Liver (tissue), 3 donors: ENCODE measurements at regions not wholly inside any gene's neighbourhood (a gene's known extent, or its start where the extent isn't known, plus 50 kb on each side); places are given as distances from the start of the nearest gene placed in this dataset.

Experiments used
- EGR1 ChIP-seq, 2 donors: IDR thresholded peaks; 2 replicates each; pipeline ENCODE4 v1.6.1; 2016 to 2018; ENCODE audit warnings: antibody characterized with exemption in 2 of 2, low read depth in 2 of 2
- FOXA1 ChIP-seq: IDR thresholded peaks from 2 replicates; pipeline ENCODE4 v1.6.1; 2016; ENCODE audit warnings: antibody characterized with exemption
- GABPA ChIP-seq, 2 donors: IDR thresholded peaks in 1 of 2; conservative IDR thresholded peaks in 1 of 2; 2 replicates each; pipeline ENCODE4 v1.6.1; 2016; ENCODE audit warnings: antibody characterized with exemption in 2 of 2, mild to moderate bottlenecking in 1 of 2, moderate library complexity in 1 of 2
- HNF4A ChIP-seq, 2 donors: conservative IDR thresholded peaks; 2 replicates each; pipeline ENCODE4 v1.6.1; 2016; ENCODE audit warnings: antibody characterized with exemption in 2 of 2, mild to moderate bottlenecking in 2 of 2
- JUND ChIP-seq, 2 donors: IDR thresholded peaks; 2 replicates each; pipeline ENCODE4 v1.6.1; 2016; ENCODE audit warnings: antibody characterized with exemption in 2 of 2
- RAD21 ChIP-seq, 2 donors: IDR thresholded peaks; 2 replicates each; pipeline ENCODE4 v1.6.1; 2016; ENCODE audit warnings: antibody characterized with exemption in 2 of 2, mild to moderate bottlenecking in 2 of 2
- RXRA ChIP-seq, 2 donors: IDR thresholded peaks; 2 replicates each; pipeline ENCODE4 v1.6.1; 2017 to 2018; ENCODE audit warnings: antibody characterized with exemption in 2 of 2, mild to moderate bottlenecking in 1 of 2
- SP1 ChIP-seq: IDR thresholded peaks from 2 replicates; pipeline ENCODE4 v1.6.1; 2018; ENCODE audit warnings: antibody characterized with exemption, mild to moderate bottlenecking
- TAF1 ChIP-seq: conservative IDR thresholded peaks from 2 replicates; pipeline ENCODE4 v1.6.1; 2016; ENCODE audit warnings: antibody characterized with exemption, mild to moderate bottlenecking
- ZBTB33 ChIP-seq: IDR thresholded peaks from 2 replicates; pipeline ENCODE4 v1.6.1; 2016; ENCODE audit warnings: antibody characterized with exemption
- TF ChIP-seq, protein P1 (sequence below): fragments of 150-350 bp; IDR thresholded peaks from 2 replicates; pipeline ENCODE4 v1.5.1; 2017; ENCODE audit warnings: improper control_type of control experiment, low read depth, low read length; ENCODE audit not compliant: missing input control
- TF ChIP-seq, protein P2 (sequence below): IDR thresholded peaks from 2 replicates; pipeline ENCODE4 v1.6.1; 2016; ENCODE audit warnings: antibody characterized with exemption
- TF ChIP-seq, protein P3 (sequence below): IDR thresholded peaks from 2 replicates; pipeline ENCODE4 v1.6.1; 2016; ENCODE audit warnings: antibody characterized with exemption
- donor health status: healthy.
- donor health status: healthy.

GRCh38 chr11:44434191-44434590 lies 124.3 kb upstream of the ALX4 start:
- TF ChIP-seq, protein P1, sequence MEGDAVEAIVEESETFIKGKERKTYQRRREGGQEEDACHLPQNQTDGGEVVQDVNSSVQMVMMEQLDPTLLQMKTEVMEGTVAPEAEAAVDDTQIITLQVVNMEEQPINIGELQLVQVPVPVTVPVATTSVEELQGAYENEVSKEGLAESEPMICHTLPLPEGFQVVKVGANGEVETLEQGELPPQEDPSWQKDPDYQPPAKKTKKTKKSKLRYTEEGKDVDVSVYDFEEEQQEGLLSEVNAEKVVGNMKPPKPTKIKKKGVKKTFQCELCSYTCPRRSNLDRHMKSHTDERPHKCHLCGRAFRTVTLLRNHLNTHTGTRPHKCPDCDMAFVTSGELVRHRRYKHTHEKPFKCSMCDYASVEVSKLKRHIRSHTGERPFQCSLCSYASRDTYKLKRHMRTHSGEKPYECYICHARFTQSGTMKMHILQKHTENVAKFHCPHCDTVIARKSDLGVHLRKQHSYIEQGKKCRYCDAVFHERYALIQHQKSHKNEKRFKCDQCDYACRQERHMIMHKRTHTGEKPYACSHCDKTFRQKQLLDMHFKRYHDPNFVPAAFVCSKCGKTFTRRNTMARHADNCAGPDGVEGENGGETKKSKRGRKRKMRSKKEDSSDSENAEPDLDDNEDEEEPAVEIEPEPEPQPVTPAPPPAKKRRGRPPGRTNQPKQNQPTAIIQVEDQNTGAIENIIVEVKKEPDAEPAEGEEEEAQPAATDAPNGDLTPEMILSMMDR, result no peak
- no peak for TF ChIP-seq RAD21 (IDR thresholded peaks at IDR 0.05)
- TF ChIP-seq, protein P2, sequence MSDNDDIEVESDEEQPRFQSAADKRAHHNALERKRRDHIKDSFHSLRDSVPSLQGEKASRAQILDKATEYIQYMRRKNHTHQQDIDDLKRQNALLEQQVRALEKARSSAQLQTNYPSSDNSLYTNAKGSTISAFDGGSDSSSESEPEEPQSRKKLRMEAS, result no peak
- TF ChIP-seq HNF4A (conservative IDR thresholded peaks at IDR 0.05), result no peak
- TF ChIP-seq GABPA (IDR thresholded peaks at IDR 0.05 in 1 of 2, conservative IDR thresholded peaks at IDR 0.05 in 1 of 2), result no peak
- TF ChIP-seq, protein P3, sequence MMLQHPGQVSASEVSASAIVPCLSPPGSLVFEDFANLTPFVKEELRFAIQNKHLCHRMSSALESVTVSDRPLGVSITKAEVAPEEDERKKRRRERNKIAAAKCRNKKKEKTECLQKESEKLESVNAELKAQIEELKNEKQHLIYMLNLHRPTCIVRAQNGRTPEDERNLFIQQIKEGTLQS, result no peak
- no peak for TF ChIP-seq RXRA (IDR thresholded peaks at IDR 0.05)
- no peak for TF ChIP-seq TAF1
- TF ChIP-seq JUND (IDR thresholded peaks at IDR 0.05), result no peak
- TF ChIP-seq EGR1 (IDR thresholded peaks at IDR 0.05; ENCODE audit: low read depth in 2 of 2), result no peak
- no peak for TF ChIP-seq SP1
- no peak for TF ChIP-seq ZBTB33
- no peak for TF ChIP-seq FOXA1
